Gastroesophageal sphincter (tissue), 4 donors: ENCODE measurements at regions not wholly inside any gene's neighbourhood (a gene's known extent, or its start where the extent isn't known, plus 50 kb on each side); places are given as distances from the start of the nearest gene placed in this dataset.

ENCODE experiments used
- ATAC-seq: fragments of 150-250 bp; one replicate; pipeline ENCODE4 v1.9.1; 2016; ENCODE audit warnings: mild to moderate bottlenecking, moderate library complexity
- H3K27ac ChIP-seq, 4 donors: fragments of 200-600 bp; sonication (generic) in 3 of 4; 1 replicate in 3 of 4; 2 replicates in 1 of 4; pipeline ENCODE4 v1.5.1; 2016 to 2019
- H3K27me3 ChIP-seq: fragments of 200-600 bp; sonication (generic); one replicate; pipeline ENCODE4 v1.5.1; 2019
- H3K36me3 ChIP-seq, 2 donors: fragments of 200-600 bp; sonication (generic); one replicate each; pipeline ENCODE4 v1.5.1; 2019; ENCODE audit warnings: control low read depth in 1 of 2
- H3K4me1 ChIP-seq, 3 donors: fragments of 200-600 bp; sonication (generic); 1 replicate in 2 of 3; 2 replicates in 1 of 3; pipeline ENCODE4 v1.5.1; 2016 to 2019; ENCODE audit warnings: control low read depth in 2 of 3
- H3K4me3 ChIP-seq, 2 donors: fragments of 200-600 bp; sonication (generic); one replicate each; pipeline ENCODE4 v1.5.1; 2019; ENCODE audit warnings: mild to moderate bottlenecking in 1 of 2, moderate library complexity in 1 of 2
- H3K9me3 ChIP-seq, 3 donors: fragments of 200-600 bp; sonication (generic); one replicate each; pipeline ENCODE4 v1.5.1; 2017 to 2019; ENCODE audit warnings: control low read depth in 2 of 3
- CTCF ChIP-seq, 4 experiments: fragments of 200-600 bp in 2 of 4; fragments of 450-650 bp in 2 of 4; sonication (generic) in 1 of 4; IDR thresholded peaks; one replicate each; pipeline ENCODE4 v1.5.1; 2017 to 2019; ENCODE audit warnings: antibody characterized with exemption in 4 of 4, mild to moderate bottlenecking in 2 of 4, moderate library complexity in 2 of 4
- EP300 ChIP-seq: sonication (generic); formaldehyde crosslinking; IDR thresholded peaks from one replicate; pipeline ENCODE4 v1.6.1; 2017; ENCODE audit warnings: antibody characterized with exemption, mild to moderate bottlenecking
- POLR2A ChIP-seq, 2 donors: fragments of 450-650 bp; IDR thresholded peaks; one replicate each; pipeline ENCODE4 v1.6.1; 2017; ENCODE audit warnings: antibody characterized with exemption in 2 of 2, mild to moderate bottlenecking in 2 of 2, moderate library complexity in 1 of 2
- POLR2AphosphoS5 ChIP-seq: sonication (generic); formaldehyde crosslinking; IDR thresholded peaks from one replicate; pipeline ENCODE4 v1.6.1; 2017; ENCODE audit warnings: antibody characterized with exemption
- WGBS, 2 donors: methylation state at CpG; one replicate each; pipeline ENCODE4 v1.1.5; 2018; ENCODE audit warnings: low coverage in 1 of 2; 5-methylcytosine and 5-hydroxymethylcytosine counted together

DNA sequence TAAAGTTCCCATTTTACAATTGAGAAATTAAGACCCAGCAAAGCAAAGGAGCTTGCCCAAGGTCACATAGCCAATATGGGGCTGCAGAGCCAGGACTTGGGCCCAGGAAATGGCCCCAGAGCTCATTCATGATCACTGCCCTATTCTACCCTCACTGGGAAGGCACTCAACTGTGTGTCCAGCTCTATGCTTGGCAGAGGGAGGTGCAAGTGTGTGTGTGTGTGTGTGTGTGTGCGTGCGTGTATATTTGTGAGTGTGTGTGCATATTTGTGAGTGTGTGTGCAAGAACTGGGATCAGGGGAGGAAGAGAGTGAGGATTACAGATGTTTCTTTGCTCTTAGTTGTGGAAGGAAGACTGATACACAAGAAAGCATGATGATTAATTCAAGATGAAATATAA is 151.2 kb upstream of the CRY1 start:
- WGBS, 2 donors: 56% methylated on average over 2 of the region's 2 CpGs; no CpG with 5 or more reads in 1 of the 2 donors
- no peak overlapping the region for H3K27ac ChIP-seq
- peaks cover 47% of the 10 kb centered on the region for H3K27me3 ChIP-seq
- ATAC-seq: no peak
- no peaks in the 10 kb centered on the region for H3K36me3 ChIP-seq
- no peak overlapping the region for H3K4me3 ChIP-seq
- no peaks in the 10 kb centered on the region for H3K9me3 ChIP-seq
- TF ChIP-seq POLR2A (IDR thresholded peaks at IDR 0.05) (no peak), EP300 (no peak), CTCF (IDR thresholded peaks at IDR 0.05) (no peak), POLR2AphosphoS5 (no peak)
- no peaks in the 10 kb centered on the region for H3K4me1 ChIP-seq

DNA sequence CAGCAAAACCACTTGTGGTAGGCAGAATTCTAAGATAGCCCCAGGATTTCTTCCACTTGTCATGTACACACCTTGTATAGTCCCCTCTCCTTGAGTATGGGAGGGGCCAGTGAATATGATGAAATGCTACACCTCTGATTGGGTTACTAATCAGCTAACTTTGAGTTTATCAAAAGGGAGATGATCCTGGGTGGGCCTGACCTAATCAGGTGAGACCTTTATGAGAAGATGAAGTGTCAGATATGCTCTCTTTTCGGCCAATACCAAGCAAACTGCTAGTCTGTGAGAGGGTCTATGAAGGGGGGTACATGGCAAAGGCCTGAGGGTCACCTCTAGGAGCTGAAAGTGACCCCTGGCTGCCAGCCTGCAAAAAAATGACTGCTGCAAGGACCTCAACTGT is 154.3 kb upstream of the CRY1 start:
- TF ChIP-seq POLR2A (IDR thresholded peaks at IDR 0.05) (no peak), EP300 (no peak), POLR2AphosphoS5 (no peak), CTCF (IDR thresholded peaks at IDR 0.05) (no peak)
- H3K36me3 ChIP-seq: no peaks in the 10 kb centered on the region
- no peak overlapping the region for H3K27ac ChIP-seq
- H3K4me3 ChIP-seq: no peak overlapping the region
- no peaks in the 10 kb centered on the region for H3K9me3 ChIP-seq
- WGBS, 2 donors: 38% methylated on average over 1 of the region's 1 CpG; no CpG with 5 or more reads in 1 of the 2 donors
- peaks cover 42% of the 10 kb centered on the region for H3K27me3 ChIP-seq
- no peak for ATAC-seq
- no peaks in the 10 kb centered on the region for H3K4me1 ChIP-seq

GRCh38 chr12:107248187-107248586 is 154.8 kb upstream of the CRY1 start:
- Histone ChIP-seq H3K4me3 (no peak overlapping the region), H3K27ac (no peak overlapping the region), H3K9me3 (no peaks in the 10 kb centered on the region), H3K36me3 (no peaks in the 10 kb centered on the region), H3K4me1 (no peaks in the 10 kb centered on the region), H3K27me3 (peaks cover 36% of the 10 kb centered on the region)
- no peak for TF ChIP-seq POLR2AphosphoS5
- no peak for TF ChIP-seq CTCF (IDR thresholded peaks at IDR 0.05)
- TF ChIP-seq POLR2A (IDR thresholded peaks at IDR 0.05): no peak
- TF ChIP-seq EP300: no peak
- ATAC-seq: no peak

DNA sequence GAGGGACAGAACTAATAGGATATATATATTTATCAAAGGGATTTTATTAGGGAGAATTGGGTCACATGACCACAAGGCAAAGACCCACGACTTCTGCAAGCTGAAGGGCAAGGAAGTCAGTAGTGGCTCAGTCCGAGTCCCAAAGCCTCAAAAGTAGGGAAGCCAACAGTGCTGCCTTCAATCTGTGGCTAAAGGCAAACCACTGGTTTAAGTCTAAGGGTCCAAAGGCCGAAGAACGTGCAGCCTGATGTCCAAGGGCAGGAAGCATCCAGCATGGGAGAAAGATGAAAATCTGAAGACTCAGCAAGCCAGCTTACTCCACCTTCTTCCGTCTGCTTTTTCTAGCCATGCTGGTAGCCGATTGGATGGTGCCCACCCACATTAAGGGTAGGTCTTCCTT is 157.9 kb upstream of the CRY1 start:
- H3K36me3 ChIP-seq: no peaks in the 10 kb centered on the region
- no peak overlapping the region for H3K4me3 ChIP-seq
- no peak for ATAC-seq
- 76 to 77% methylated on average over 5 to 6 of the region's 6 CpGs for WGBS, 2 donors
- peaks cover 0 to 1% (median 0%) of the 10 kb centered on the region in 3 donors for H3K9me3 ChIP-seq
- TF ChIP-seq POLR2AphosphoS5 (no peak), EP300 (no peak), CTCF (IDR thresholded peaks at IDR 0.05) (no peak), POLR2A (IDR thresholded peaks at IDR 0.05) (no peak)
- no peak overlapping the region for H3K27ac ChIP-seq
- H3K4me1 ChIP-seq: no peaks in the 10 kb centered on the region
- peaks cover 17% of the 10 kb centered on the region for H3K27me3 ChIP-seq

DNA sequence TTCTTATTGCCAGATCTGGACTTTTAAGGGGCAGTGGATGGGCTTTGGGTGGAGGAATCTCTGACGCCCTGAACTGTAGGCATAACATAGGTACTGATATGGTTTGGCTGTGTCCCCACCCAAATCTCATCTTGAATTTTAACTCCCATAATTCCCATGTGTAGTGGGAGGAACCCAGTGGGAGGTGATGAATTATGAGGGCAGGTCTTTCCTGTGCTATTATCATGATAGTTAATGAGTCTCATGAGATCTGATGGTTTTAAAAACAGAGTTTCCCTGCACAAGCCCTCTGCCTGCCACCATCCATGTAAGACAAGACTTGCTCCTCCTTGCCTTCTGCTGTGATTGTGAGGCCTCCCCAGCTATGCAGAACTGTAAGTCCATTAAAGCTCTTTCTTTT is 160.0 kb upstream of the CRY1 start:
- no peaks in the 10 kb centered on the region for H3K4me1 ChIP-seq
- H3K27ac ChIP-seq: no peak overlapping the region
- H3K4me3 ChIP-seq: no peak overlapping the region
- no peaks in the 10 kb centered on the region for H3K36me3 ChIP-seq
- no peak for TF ChIP-seq POLR2AphosphoS5
- no peak for TF ChIP-seq EP300
- TF ChIP-seq POLR2A (IDR thresholded peaks at IDR 0.05): no peak
- TF ChIP-seq CTCF (IDR thresholded peaks at IDR 0.05): no peak
- ATAC-seq: no peak
- peaks cover 0 to 14% (median 0%) of the 10 kb centered on the region in 3 donors for H3K9me3 ChIP-seq
- peaks cover 6% of the 10 kb centered on the region for H3K27me3 ChIP-seq
- WGBS, 2 donors: 100% methylated on average over 1 of the region's 1 CpG; no CpG with 5 or more reads in 1 of the 2 donors
